RWPE2 (cell line): ENCODE measurements at regions not wholly inside any gene's neighbourhood (a gene's known extent, or its start where the extent isn't known, plus 50 kb on each side); places are given as distances from the start of the nearest gene placed in this dataset.

Experiments used
- ATAC-seq: fragments of 200-7000 bp; cut with Tn5 transposase; 3 replicates; pipeline ENCODE4 v1.9.1; 2021; ENCODE audit warnings: low read depth
- DNase-seq: peaks from one replicate; pipeline ENCODE4 v3.0.0-alpha.2; 2020; ENCODE audit warnings: low spot score
- H3K27ac ChIP-seq: fragments of 450-650 bp; 2 replicates; pipeline ENCODE4 v1.5.1; 2017; ENCODE audit warnings: mild to moderate bottlenecking; ENCODE audit not compliant: poor library complexity, severe bottlenecking
- H3K27me3 ChIP-seq: fragments of 250-450 bp; sonication (Bioruptor Pico); 2 replicates; pipeline ENCODE4 v1.5.1; 2021; ENCODE audit warnings: mild to moderate bottlenecking, moderate library complexity; ENCODE audit not compliant: insufficient read depth, poor library complexity, severe bottlenecking
- H3K36me3 ChIP-seq: fragments of 250-450 bp; sonication (Bioruptor Pico); 2 replicates; pipeline ENCODE4 v1.5.1; 2020; ENCODE audit warnings: low read depth, mild to moderate bottlenecking, moderate library complexity
- H3K4me1 ChIP-seq: fragments of 250-450 bp; sonication (Bioruptor Pico); 2 replicates; pipeline ENCODE4 v1.5.1; 2021; ENCODE audit warnings: mild to moderate bottlenecking, moderate library complexity; ENCODE audit not compliant: insufficient read depth, poor library complexity, severe bottlenecking
- H3K4me3 ChIP-seq: fragments of 250-450 bp; sonication (Bioruptor Pico); 2 replicates; pipeline ENCODE4 v1.5.1; 2021; ENCODE audit warnings: mild to moderate bottlenecking, moderate library complexity; ENCODE audit not compliant: severe bottlenecking
- H3K9me3 ChIP-seq: fragments of 250-450 bp; sonication (Bioruptor Pico); 2 replicates; pipeline ENCODE4 v1.5.1; 2021; ENCODE audit warnings: mild to moderate bottlenecking, moderate library complexity; ENCODE audit not compliant: severe bottlenecking
- CTCF ChIP-seq: fragments of 450-650 bp; IDR thresholded peaks from one replicate; pipeline ENCODE4 v1.5.1; 2017; ENCODE audit warnings: mild to moderate bottlenecking, moderate library complexity; ENCODE audit not compliant: poor library complexity, severe bottlenecking

- no peaks in the 10 kb centered on the region for H3K4me1 ChIP-seq
- H3K9me3 ChIP-seq, result no peaks in the 10 kb centered on the region
- H3K27ac ChIP-seq, result no peak overlapping the region
- no peak for ATAC-seq
- H3K4me3 ChIP-seq, result no peak overlapping the region
- no peaks in the 10 kb centered on the region for H3K27me3 ChIP-seq
- no peak for DNase-seq
- no peaks in the 10 kb centered on the region for H3K36me3 ChIP-seq
- TF ChIP-seq CTCF, result no peak
These were observed 86.9 kb upstream of the CST7 start for GRCh38 chr20:24862186-24862585.

GRCh38 chr20:24862606-24863005 lies 86.5 kb upstream of the CST7 start:
- no peaks in the 10 kb centered on the region for H3K4me1 ChIP-seq
- DNase-seq (no peak), ATAC-seq (no peak)
- H3K27ac ChIP-seq, result no peak overlapping the region
- H3K4me3 ChIP-seq, result no peak overlapping the region
- TF ChIP-seq CTCF, result no peak
- H3K27me3 ChIP-seq, result no peaks in the 10 kb centered on the region
- H3K9me3 ChIP-seq, result no peaks in the 10 kb centered on the region
- H3K36me3 ChIP-seq, result no peaks in the 10 kb centered on the region

- H3K4me1 ChIP-seq, result no peaks in the 10 kb centered on the region
- DNase-seq (no peak), ATAC-seq (no peak)
- H3K36me3 ChIP-seq, result no peaks in the 10 kb centered on the region
- H3K27me3 ChIP-seq, result no peaks in the 10 kb centered on the region
- no peak overlapping the region for H3K27ac ChIP-seq
- H3K9me3 ChIP-seq, result no peaks in the 10 kb centered on the region
- no peak for TF ChIP-seq CTCF
- H3K4me3 ChIP-seq, result no peak overlapping the region
These were observed 85.7 kb upstream of the CST7 start for GRCh38 chr20:24863356-24863755.

GRCh38 chr20:24866008-24866407 lies 83.1 kb upstream of the CST7 start:
- Histone ChIP-seq H3K36me3 (no peaks in the 10 kb centered on the region), H3K9me3 (no peaks in the 10 kb centered on the region), H3K4me3 (no peak overlapping the region), H3K27me3 (no peaks in the 10 kb centered on the region), H3K27ac (no peak overlapping the region), H3K4me1 (no peaks in the 10 kb centered on the region)
- ATAC-seq (0 out of 3 replicates have a peak, but pooled peaks have one; percentile 20), DNase-seq (no peak)
- no peak for TF ChIP-seq CTCF

- H3K4me3 ChIP-seq, result no peak overlapping the region
- DNase-seq, result no peak
- no peak for TF ChIP-seq CTCF
- no peaks in the 10 kb centered on the region for H3K4me1 ChIP-seq
- no peaks in the 10 kb centered on the region for H3K36me3 ChIP-seq
- H3K27me3 ChIP-seq, result no peaks in the 10 kb centered on the region
- H3K27ac ChIP-seq, result no peak overlapping the region
- H3K9me3 ChIP-seq, result no peaks in the 10 kb centered on the region
- ATAC-seq, result no peak
These were observed 82.3 kb upstream of the CST7 start for GRCh38 chr20:24866742-24867141.
